GM21786 (cell line): ENCODE measurements at regions not wholly inside any gene's neighbourhood (a gene's known extent, or its start where the extent isn't known, plus 50 kb on each side); places are given as distances from the start of the nearest gene placed in this dataset.

ENCODE experiments used
- ATAC-seq: cut with Tn5 transposase; IDR thresholded peaks from one replicate; pipeline ENCODE4 v1.9.1; 2021; ENCODE audit not compliant: unreplicated experiment

DNA sequence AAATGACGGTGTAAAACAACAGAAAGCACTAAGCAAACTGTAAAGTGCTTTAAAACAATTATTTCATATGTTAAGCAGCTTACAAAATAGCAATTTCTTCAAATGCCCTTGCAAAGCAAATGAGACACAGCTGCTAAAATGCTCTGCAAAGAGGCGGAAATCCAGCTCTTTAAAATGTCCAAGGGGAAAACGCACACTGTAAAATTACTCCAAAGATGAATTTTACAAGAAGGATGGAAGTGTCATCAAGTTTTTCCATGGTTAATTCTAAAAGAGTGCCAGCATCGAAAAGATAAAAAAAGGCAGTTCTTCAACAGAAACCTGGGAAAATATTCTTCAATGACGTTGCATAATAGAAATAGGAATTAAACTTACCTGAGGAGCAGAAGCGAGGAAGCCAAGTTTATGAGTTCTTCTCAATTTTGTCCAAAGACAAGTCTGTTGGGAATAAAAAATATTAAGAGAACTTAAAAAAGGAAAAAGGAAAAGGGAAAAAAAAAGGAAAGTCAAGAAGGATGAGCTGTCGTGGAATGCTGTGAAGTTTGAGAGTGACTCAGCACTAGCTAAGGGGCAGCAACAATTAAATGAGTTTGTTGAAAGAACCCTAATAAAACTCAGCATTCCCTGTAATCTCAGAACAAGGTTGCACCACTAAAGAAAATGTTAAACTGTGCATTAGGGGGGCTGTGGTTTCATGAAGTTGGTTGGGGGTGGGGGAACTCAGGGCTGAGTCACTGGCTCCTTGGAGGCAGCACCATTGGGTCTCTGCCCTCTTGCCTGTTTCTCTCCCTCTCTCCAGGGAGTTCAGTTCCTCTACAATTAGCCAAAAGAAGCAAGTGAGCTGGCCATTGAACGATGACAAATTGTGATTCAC is 64.2 kb upstream of the BLID start:
- no peak for ATAC-seq

DNA sequence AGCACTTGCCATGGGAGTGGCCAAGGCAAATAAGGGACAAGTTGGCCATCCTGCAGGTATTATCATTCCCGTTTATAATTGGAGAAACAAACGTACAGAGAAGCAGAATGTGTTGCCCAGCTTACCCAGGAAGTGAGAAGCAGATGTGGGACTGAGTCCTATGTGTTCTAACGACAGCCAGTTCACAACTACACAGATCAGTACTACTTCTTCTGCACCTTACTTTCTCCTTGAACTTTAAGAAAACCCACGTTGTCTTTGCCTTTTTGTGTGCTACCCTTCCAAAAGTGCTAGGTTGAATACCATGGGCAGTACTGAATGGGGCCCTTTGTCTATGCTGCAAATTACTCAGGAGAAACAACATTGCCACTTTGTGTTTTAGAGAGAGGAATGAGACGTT is 62.8 kb upstream of the BLID start:
- no peak for ATAC-seq

DNA sequence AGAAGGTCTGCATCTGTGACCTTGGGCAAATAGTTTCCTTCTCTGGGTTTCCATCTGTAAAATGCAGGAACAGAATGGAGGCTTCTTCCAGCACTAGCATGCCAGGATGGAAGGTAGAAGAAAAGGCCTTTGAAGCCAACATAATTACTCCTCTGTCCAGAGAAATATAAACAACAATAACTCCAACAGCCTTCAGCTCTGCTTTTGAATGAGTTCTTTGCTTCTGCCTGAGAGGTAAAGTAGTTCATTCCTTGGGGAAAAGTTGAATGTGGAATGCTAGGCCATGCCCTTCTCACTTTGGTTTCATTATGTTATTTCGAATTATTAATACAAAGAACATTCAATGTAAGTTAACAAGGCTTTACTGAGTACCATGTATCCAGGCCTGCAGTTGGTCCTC is 61.2 kb upstream of the BLID start:
- ATAC-seq = no peak

DNA sequence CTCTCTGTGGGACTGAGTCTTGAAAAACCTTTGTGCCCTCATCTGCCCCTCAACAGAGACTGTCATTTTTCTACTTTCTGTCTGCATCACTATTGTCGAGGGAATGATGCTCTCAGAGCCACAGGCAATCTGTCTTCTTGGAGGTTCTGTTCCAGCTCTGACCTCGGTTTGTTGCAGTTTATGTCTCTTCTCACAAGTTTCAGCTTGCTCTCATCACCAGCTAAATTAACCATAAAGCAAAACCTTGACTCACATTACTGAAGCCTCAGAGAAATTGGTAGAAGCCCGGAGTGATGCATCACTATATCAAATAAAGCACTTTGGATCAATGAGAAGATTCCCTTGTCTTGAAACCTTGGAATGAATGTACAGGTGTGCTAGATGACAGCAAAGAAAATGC is 60.6 kb upstream of the BLID start:
- no peak for ATAC-seq

DNA sequence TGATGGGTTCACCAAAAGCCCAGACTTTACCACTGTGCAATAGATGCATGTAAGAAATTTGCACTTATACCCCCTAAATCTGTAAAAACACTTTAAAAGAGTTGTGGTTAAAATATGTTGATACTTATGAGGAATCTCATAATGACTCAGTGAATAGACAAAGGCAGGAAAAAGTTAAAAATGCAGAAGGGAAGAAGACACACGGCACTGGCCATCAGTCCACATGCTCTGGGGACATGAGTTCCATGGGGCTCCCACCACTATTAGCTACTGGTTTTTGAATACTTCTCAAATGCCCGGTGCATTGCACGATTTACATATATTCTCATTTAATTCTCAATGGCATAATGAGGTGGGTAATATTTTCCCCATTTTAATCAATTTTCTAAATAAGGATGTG is 59.3 kb upstream of the BLID start:
- ATAC-seq = no peak

DNA sequence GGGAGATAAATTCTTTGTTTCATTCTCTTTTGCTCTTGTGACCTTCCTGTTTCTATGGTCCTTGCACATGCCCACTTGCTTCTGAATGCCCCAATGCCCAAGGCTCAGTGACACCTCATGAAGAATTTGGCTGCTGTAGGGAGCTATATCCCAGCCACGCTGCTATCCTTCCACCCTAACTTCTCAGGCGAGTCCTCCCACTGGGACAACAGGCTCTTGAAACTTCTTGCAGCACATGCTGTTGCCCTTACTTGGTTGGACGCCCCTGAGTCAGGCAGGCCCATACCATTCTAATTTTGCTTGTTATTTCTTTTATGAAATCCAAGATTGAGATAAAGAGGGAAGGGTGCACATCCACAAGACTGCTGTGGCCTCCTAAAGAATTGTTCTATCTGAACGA is 57.6 kb upstream of the BLID start:
- ATAC-seq = no peak

DNA sequence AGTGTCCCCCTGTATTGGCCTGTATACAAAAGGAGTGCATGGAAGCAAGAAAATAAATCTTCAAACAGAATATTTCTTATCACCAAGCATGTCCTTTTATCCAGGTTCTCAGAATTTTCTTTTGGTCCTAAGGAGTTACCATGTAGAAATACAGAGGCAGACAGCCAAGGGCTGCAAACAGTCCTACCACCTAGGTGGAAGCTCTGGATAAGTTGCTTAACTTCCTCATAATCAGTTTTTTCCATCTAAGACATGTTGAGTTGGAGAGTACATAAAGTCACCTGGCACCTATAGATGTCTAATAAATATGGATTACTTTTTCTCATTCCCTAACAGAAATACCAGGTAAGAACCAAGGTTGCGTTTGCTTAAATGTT is 57.0 kb upstream of the BLID start:
- ATAC-seq = no peak

DNA sequence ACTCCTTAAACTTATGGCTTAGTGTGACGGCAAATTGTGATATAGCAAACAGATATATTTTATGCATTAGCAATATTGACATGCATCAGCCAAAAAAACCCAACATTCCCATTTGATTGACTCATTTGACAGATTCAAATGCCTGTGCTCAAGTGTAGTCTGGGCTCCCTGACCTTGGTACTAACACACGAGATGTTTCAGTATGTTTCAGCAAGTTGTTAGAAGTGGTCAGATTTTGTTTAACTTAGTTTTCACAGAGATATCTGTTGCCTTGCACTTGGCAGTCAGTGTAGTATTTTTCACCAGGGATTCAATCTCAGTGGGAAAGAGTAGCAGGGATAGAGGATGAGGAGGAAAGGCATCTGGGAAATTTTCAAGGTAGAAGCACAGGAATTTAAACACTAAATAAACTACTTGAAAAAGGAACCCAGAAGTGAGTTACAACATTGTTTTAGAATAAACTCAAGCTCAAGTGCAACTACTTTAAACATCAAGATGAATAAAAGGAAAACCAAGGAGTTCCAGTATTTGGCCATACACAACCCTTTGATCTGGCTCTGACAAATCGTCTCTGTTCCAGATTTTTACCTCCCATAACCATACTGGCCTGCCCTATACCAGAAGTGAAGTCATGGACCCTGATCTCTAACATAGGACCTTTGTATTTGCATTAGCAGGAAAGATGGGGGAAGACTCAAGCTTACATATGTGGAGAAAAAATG is 56.5 kb upstream of the BLID start:
- no peak for ATAC-seq

DNA sequence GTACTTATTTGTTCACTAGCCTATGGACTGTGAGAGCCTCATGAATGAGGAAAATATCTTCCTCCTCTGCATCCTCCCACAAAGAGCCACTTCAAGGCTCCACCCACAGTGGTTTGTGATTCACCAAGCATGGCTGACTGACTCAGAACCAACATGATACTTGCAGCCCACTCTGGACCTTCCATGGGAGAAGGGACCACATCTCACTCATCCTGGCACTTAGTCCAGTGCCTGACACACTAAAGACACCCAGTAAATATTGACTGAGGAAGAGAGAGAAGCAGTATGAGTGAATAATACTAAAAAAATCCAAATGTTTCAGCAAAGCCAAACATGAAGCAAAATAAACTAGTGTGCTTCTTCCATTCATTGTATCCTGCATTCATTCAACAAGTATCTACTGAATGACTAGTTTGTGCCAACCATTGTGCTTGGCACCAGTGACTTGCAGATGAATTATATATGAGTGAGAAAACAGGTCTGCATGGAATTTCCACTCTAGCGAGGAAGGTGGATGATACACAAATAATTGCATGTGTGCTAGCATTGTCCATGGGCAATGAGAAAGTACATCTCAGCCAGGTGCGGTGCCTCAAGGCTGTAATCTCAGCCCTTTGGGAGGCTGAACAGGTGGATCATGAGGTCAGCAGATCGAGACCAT is 54.9 kb upstream of the BLID start:
- ATAC-seq = no peak

DNA sequence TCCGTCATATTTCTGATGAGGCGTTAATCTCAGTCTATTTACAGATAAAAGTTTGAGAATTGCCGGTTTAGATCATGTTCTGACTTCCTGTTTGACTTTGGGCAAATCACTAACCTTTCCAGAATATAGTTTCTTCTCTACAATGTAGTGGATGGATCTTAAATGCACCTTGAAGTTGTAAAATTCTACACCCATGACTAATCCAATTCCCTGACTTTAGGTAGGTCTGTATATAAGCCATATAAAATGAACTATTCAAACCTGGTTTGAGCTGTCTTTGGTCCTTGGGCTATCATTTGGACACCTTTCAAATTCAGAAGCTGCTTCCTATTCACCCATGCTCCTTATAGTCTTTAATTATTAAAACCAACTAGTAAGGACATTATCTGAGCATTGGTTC is 52.2 kb upstream of the BLID start:
- no peak for ATAC-seq

DNA sequence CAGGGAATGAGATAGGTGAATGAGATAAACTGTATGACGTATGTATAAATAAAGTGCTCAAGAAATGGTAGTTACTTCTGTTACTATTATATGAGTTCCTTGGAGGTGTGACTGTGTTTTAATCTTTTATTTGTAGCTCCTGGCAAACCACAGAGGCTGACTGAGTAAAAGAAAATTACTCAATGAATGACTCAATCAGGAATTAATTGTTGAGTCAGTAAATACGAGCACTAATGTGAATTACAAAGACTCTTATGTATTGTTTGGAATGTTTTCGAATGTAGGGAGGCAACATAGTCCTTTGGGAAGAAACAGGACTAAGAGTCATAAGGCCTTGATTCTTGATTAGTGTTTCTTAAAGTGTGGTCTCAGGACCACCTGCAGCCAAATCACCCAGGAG is 51.1 kb upstream of the BLID start:
- no peak for ATAC-seq

DNA sequence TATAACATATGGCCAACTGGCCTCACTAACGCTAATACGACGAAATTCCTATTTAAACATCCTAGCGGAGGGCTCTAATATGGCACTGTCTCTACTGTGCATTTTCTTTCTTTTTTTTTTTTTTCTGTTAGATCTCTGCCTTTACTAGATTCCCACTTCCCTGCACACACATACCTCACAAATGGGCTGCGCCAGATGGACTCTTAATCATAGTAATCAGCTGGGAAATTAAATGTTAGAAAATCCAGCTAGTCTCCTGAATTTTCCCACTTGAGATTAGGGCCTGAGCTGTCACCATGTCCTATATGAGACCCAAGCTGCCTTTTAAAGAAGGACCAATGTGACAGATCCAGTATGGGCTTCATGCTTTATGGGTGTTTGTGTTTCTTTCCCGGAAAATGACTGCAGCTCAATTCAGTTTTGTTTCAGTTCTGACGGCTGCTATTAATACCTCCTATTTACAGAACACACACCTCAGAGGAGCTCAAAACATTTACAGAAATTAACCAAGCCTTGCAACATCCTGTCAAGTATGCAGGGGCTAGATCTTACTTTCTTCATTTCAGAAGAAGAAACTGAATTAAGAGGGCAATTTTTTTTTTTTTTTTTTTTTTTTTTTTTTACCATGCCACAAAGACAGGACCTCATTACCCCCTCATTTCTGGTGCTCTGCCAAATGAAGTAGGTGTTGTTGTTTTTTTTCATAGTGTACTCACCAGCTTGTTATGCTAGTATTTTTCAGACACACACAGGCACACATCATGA is 49.8 kb upstream of the BLID start:
- no peak for ATAC-seq
